Ishikawa (cell line): ENCODE measurements at regions not wholly inside any gene's neighbourhood (a gene's known extent, or its start where the extent isn't known, plus 50 kb on each side); places are given as distances from the start of the nearest gene placed in this dataset.

Experiments
- CEBPB ChIP-seq: IDR thresholded peaks from 2 replicates; pipeline ENCODE4 v1.6.1; 2012
- CREB1 ChIP-seq: IDR thresholded peaks from 2 replicates; pipeline ENCODE4 v1.6.1; 2012; ENCODE audit warnings: low read depth
- EGR1 ChIP-seq: IDR thresholded peaks from 2 replicates; pipeline ENCODE4 v1.6.1; 2012
- EP300 ChIP-seq: IDR thresholded peaks from 2 replicates; pipeline ENCODE4 v1.6.1; 2012; ENCODE audit warnings: borderline replicate concordance
- FOXM1 ChIP-seq: IDR thresholded peaks from 2 replicates; pipeline ENCODE4 v1.6.1; 2012; ENCODE audit warnings: low read depth, borderline replicate concordance
- NFIC ChIP-seq: IDR thresholded peaks from 2 replicates; pipeline ENCODE4 v1.6.1; 2012
- RAD21 ChIP-seq: IDR thresholded peaks from 2 replicates; pipeline ENCODE4 v1.6.1; 2012; ENCODE audit warnings: low read depth
- TAF1 ChIP-seq: IDR thresholded peaks from 2 replicates; pipeline ENCODE4 v1.6.1; 2012; ENCODE audit warnings: low read depth, mild to moderate bottlenecking
- TCF12 ChIP-seq: IDR thresholded peaks from 2 replicates; pipeline ENCODE4 v1.6.1; 2012; ENCODE audit warnings: low read depth
- TEAD4 ChIP-seq: IDR thresholded peaks from 2 replicates; pipeline ENCODE4 v1.6.1; 2012
- YY1 ChIP-seq: IDR thresholded peaks from 2 replicates; pipeline ENCODE4 v1.6.1; 2012; ENCODE audit warnings: low read depth
- ZBTB7A ChIP-seq: IDR thresholded peaks from 2 replicates; pipeline ENCODE4 v1.6.1; 2012; ENCODE audit warnings: low read depth
- TF ChIP-seq, protein P1 (sequence below): IDR thresholded peaks from 2 replicates; pipeline ENCODE4 v1.6.1; 2012
- TF ChIP-seq, protein P2 (sequence below): IDR thresholded peaks from 2 replicates; pipeline ENCODE4 v1.6.1; 2012
- TF ChIP-seq, protein P3 (sequence below): IDR thresholded peaks from 2 replicates; pipeline ENCODE4 v1.6.1; 2012; ENCODE audit warnings: low read depth, mild to moderate bottlenecking

DNA sequence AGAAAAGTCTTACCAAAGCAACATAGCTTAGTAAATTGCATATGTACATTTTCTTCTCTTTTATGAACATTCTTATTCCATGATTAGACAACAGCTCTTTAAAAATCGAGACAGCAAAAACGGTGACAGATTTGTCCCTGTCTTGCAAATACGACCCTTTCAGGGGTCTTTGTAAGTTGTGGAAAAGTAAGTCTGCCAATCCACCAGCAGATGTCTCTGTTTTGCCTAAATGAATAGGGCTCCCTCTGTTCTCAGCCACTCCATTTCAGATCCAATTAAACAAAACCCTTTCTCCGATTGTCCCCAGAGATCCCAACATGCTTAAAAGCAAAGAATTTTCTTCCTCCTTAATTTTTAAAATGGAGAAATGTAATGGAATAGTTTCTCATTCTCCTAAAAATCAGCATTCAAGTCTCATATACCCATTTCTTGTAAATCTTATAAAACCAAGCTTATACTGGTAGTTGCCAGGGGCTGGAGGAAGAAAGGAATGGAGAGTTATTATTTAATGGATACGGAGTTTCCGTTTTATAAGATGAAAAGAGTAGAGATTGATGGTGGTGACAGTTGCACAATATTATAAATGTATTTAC lies 61.0 kb upstream of the NFE2L3 start:
- TF ChIP-seq EP300 (no peak), RAD21 (peak; percentile 63), ZBTB7A (peak; percentile 55; the same call in 1 of the 2 replicates)

DNA sequence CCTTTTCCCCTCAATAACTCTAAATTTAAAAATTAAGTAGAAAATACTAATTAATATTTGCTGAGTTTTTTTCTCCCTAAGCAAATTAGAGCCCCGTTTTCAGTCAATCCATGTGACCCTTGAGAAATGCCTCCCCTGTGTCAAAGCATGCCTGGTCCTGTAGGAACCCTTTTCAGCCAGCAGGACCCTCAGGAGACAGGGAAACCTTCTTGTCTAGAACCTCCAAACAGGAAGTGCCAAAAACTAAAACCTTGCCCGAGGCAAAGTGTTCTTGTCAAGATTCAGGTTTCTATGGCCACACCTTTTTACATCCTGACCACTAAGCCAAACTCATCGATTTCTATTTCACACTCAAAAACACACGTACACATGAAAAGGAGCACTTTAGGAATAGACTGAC lies 60.1 kb upstream of the NFE2L3 start:
- TF ChIP-seq NFIC (no peak), CREB1 (no peak), RAD21 (no peak), YY1 (no peak), ZBTB7A (no peak), TAF1 (no peak), TEAD4 (no peak), TCF12 (no peak), EGR1 (no peak)

DNA sequence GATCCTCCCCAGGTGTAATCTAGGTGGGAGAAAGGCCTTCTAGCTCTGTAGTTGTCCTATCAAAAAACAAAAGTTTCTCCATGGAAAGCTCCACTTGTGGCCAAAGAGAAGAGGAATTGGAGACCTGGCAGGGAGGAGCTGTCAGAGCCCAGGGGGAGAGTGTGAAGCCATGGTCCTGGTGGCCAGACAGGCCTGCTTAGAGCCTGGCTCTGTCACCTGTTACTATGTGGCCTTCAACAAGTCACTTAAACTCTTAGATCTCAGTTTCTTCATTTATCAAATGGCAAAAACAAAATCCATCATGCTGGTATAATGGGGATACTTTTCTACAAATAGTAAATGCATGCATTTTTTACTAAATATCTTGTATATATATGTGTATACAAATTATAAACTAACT lies 59.0 kb upstream of the NFE2L3 start:
- TF ChIP-seq, protein P1, sequence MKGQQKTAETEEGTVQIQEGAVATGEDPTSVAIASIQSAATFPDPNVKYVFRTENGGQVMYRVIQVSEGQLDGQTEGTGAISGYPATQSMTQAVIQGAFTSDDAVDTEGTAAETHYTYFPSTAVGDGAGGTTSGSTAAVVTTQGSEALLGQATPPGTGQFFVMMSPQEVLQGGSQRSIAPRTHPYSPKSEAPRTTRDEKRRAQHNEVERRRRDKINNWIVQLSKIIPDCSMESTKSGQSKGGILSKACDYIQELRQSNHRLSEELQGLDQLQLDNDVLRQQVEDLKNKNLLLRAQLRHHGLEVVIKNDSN: no peak
- TF ChIP-seq TCF12: no peak
- no peak for TF ChIP-seq FOXM1
- no peak for TF ChIP-seq CEBPB
- TF ChIP-seq NFIC: no peak
- TF ChIP-seq ZBTB7A: no peak
- no peak for TF ChIP-seq EGR1
- TF ChIP-seq YY1: no peak
- no peak for TF ChIP-seq CREB1

DNA sequence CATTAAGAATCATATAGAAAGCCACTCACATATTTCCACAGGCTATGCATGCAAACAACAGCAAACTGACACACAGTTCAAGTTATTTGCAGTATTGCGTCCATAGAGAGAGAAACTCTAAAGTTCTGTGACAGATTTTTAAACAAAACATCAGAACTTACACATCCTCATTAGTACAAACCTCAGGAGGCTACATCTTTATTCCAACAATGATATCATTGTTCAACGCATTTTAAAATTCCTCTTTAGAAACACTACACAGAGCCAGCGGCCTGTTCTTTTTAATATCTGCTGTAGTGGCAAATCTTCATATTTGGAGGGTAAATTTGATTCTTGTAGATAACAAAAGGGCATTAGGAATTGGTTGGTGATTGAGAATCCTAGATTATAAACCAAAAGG lies 55.9 kb upstream of the NFE2L3 start:
- TF ChIP-seq TCF12: no peak
- TF ChIP-seq NFIC: no peak

DNA sequence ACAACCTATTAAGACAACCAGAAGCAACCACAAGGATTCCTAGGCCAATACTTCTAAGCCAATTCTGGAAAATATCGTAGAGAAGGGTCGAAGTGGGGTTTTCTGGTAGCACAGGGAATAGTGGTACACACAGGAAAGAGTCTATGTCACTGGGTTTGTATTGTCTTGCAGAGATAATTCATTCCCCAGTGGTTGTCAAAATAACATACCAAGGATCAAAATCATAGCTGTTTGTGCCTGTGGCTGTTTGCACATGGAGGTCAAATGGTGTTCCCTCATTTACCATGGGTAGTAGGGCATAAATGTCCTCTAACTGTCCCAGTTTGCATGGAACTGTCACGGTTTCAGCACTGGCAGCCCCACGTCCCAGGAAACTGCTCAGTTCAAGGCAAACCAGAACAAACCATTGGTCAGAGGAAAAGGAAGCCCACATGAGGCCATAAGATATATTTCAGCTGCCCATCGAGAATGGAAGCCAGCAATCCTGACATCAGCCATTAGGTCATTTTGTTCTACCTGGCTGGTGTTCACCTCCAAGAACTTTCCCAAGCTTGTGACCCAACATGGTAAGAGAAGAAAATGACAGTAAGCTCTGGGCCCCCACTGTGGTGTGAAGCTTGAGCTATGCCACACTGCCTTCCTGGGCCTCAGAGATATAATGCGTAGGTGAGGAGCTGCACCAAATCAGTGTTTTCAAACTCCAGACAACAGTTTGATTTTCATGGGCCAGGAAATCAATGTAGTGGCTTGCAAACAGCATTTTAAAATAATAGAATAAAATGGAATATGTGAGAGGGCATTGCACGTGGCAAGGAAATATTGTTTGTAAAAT lies 53.9 kb upstream of the NFE2L3 start:
- TF ChIP-seq TCF12 (no peak), EP300 (no peak), FOXM1 (no peak), YY1 (no peak), NFIC (no peak), TAF1 (no peak), EGR1 (no peak), RAD21 (no peak), CEBPB (no peak), TEAD4 (no peak), ZBTB7A (no peak)
- TF ChIP-seq, protein P2, sequence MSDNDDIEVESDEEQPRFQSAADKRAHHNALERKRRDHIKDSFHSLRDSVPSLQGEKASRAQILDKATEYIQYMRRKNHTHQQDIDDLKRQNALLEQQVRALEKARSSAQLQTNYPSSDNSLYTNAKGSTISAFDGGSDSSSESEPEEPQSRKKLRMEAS: no peak
- TF ChIP-seq, protein P1: no peak
- TF ChIP-seq, protein P3, sequence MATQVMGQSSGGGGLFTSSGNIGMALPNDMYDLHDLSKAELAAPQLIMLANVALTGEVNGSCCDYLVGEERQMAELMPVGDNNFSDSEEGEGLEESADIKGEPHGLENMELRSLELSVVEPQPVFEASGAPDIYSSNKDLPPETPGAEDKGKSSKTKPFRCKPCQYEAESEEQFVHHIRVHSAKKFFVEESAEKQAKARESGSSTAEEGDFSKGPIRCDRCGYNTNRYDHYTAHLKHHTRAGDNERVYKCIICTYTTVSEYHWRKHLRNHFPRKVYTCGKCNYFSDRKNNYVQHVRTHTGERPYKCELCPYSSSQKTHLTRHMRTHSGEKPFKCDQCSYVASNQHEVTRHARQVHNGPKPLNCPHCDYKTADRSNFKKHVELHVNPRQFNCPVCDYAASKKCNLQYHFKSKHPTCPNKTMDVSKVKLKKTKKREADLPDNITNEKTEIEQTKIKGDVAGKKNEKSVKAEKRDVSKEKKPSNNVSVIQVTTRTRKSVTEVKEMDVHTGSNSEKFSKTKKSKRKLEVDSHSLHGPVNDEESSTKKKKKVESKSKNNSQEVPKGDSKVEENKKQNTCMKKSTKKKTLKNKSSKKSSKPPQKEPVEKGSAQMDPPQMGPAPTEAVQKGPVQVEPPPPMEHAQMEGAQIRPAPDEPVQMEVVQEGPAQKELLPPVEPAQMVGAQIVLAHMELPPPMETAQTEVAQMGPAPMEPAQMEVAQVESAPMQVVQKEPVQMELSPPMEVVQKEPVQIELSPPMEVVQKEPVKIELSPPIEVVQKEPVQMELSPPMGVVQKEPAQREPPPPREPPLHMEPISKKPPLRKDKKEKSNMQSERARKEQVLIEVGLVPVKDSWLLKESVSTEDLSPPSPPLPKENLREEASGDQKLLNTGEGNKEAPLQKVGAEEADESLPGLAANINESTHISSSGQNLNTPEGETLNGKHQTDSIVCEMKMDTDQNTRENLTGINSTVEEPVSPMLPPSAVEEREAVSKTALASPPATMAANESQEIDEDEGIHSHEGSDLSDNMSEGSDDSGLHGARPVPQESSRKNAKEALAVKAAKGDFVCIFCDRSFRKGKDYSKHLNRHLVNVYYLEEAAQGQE: no peak

DNA sequence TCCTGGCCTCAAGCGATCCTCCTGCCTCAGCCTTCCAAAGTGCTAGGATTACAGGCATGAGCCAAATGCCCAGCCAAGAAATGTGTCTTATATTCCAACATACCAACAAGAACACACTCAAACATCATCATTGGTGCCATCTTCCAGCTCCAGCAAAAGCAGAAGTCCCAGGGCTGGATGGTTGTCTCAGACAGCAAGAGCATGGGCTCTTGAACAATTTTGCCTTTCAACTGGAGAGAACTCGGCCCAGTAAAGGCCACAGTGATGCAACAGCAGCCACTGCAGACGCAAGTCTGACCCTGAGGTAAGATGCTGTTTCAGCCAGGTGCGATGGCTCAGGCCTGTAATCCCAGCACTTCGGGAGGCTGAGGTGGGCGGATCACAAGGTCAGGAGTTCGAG lies 52.8 kb upstream of the NFE2L3 start:
- TF ChIP-seq TAF1: no peak
- TF ChIP-seq ZBTB7A: no peak
- TF ChIP-seq, protein P3: no peak
- no peak for TF ChIP-seq RAD21
- no peak for TF ChIP-seq FOXM1
- no peak for TF ChIP-seq EP300
- TF ChIP-seq YY1: no peak
